HL-60 (cell line): ENCODE measurements at regions not wholly inside any gene's neighbourhood (a gene's known extent, or its start where the extent isn't known, plus 50 kb on each side); places are given as distances from the start of the nearest gene placed in this dataset.

Experiments used
- DNase-seq, 2 experiments: peaks; one replicate each; pipeline ENCODE4 v3.0.0-alpha.2; 2010 to 2020; ENCODE audit warnings: low read depth in 1 of 2, low spot score in 1 of 2
- H3K27ac ChIP-seq: fragments of 250-450 bp; sonication (Bioruptor Pico); replicated peaks from 2 replicates; pipeline ENCODE4 v1.5.1; 2020; ENCODE audit warnings: mild to moderate bottlenecking, moderate library complexity
- H3K27me3 ChIP-seq: fragments of 250-450 bp; sonication (Bioruptor Pico); 2 replicates; pipeline ENCODE4 v1.5.1; 2021; ENCODE audit warnings: mild to moderate bottlenecking, moderate library complexity; ENCODE audit not compliant: insufficient read depth, poor library complexity, severe bottlenecking
- H3K4me3 ChIP-seq: replicated peaks from 2 replicates; pipeline ENCODE4 v1.5.1; 2011; ENCODE audit warnings: mild to moderate bottlenecking, control low read depth, low read length; ENCODE audit not compliant: insufficient read depth
- CTCF ChIP-seq: IDR thresholded peaks from one replicate; pipeline ENCODE4 v1.5.1; 2011; ENCODE audit warnings: low read length, control low read depth, inconsistent platforms; ENCODE audit not compliant: insufficient read depth
- GABPA ChIP-seq: IDR thresholded peaks from 2 replicates; pipeline ENCODE4 v1.6.1; 2012; ENCODE audit warnings: low read depth
- POLR2AphosphoS5 ChIP-seq: IDR thresholded peaks from 2 replicates; pipeline ENCODE4 v1.6.1; 2012; ENCODE audit warnings: low read depth
- REST ChIP-seq: IDR thresholded peaks from 2 replicates; pipeline ENCODE4 v1.6.1; 2012; ENCODE audit warnings: low read depth; ENCODE audit not compliant: insufficient replicate concordance
- SPI1 ChIP-seq: IDR thresholded peaks from 2 replicates; pipeline ENCODE4 v1.6.1; 2012; ENCODE audit warnings: low read depth, mild to moderate bottlenecking, borderline replicate concordance

- Histone ChIP-seq H3K27ac (no peak overlapping the region), H3K27me3 (no peaks in the 10 kb centered on the region)
- DNase-seq, result no peak
These were observed 403.2 kb downstream of the EFNB2 start for GRCh38 chr13:106132216-106132615.

GRCh38 chr13:106129993-106130392 is 405.5 kb downstream of the EFNB2 start:
- TF ChIP-seq POLR2AphosphoS5 (no peak), GABPA (no peak), REST (no peak), SPI1 (no peak), CTCF (no peak)
- Histone ChIP-seq H3K27me3 (no peaks in the 10 kb centered on the region), H3K27ac (no peak overlapping the region), H3K4me3 (no peak overlapping the region)
- DNase-seq, result no peak

More at GRCh38 chr13:106132216-106132615, 403.2 kb downstream of the EFNB2 start:
- H3K4me3 ChIP-seq, result no peak overlapping the region
- TF ChIP-seq POLR2AphosphoS5, result no peak
- no peak for TF ChIP-seq CTCF
- TF ChIP-seq SPI1, result no peak
- TF ChIP-seq GABPA, result no peak
- TF ChIP-seq REST, result no peak

GRCh38 chr13:106129273-106129672 is 406.2 kb downstream of the EFNB2 start:
- H3K27ac ChIP-seq, result no peak overlapping the region
- TF ChIP-seq SPI1 (no peak; the same call in 1 of the 2 replicates), GABPA (no peak), POLR2AphosphoS5 (no peak), REST (no peak), CTCF (no peak)
- H3K4me3 ChIP-seq, result no peak overlapping the region
- no peaks in the 10 kb centered on the region for H3K27me3 ChIP-seq
- no peak for DNase-seq
